GM21619 (cell line): ENCODE measurements at regions not wholly inside any gene's neighbourhood (a gene's known extent, or its start where the extent isn't known, plus 50 kb on each side); places are given as distances from the start of the nearest gene placed in this dataset.
"Not testable (repeated sequence)": the region's sequence is repeated elsewhere in the genome, so short reads cannot be mapped to it uniquely, and the experiment has no call there.

Source experiments
- ATAC-seq: cut with Tn5 transposase; IDR thresholded peaks from one replicate; pipeline ENCODE4 v1.9.1; 2021; ENCODE audit not compliant: unreplicated experiment

DNA sequence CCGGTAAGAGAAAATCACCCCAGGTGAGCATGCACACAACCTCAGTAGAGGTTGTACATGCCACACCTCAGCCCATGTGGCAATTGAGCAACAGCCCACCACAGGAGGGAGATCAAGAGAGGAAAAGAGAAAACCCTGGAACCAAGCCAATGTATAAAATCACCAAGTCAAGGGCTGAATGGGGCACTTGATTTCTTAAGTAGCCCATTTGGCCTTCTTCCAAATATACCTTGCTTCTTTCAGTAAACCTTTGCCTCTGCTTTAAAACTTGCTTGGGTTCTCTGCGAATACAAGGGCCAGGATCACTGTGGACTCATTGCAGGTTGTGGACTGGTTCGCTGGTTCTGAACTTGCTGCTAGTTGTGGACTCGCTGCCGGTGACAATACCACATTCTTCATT lies 1814.0 kb downstream of the PLA2G4A start:
- no peak for ATAC-seq

DNA sequence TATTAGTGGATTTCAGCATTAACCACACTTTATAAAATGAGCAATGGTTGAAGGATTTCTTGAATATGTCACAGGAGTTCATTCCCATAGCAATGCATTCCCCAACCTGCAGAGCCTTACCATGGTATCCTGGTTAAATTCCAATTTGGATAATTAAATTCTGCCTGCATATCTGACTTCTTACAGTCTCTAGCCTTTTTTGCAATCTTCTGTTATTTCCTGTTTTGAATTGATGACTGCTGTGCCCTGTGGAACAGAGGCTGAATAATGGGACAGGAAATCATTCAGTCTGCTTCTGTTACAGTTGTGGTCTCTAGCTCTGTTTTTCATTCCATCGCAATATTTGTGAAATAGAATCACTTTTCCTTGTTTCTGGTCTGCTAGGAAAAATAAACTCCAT lies 1823.9 kb downstream of the PLA2G4A start:
- no peak for ATAC-seq

DNA sequence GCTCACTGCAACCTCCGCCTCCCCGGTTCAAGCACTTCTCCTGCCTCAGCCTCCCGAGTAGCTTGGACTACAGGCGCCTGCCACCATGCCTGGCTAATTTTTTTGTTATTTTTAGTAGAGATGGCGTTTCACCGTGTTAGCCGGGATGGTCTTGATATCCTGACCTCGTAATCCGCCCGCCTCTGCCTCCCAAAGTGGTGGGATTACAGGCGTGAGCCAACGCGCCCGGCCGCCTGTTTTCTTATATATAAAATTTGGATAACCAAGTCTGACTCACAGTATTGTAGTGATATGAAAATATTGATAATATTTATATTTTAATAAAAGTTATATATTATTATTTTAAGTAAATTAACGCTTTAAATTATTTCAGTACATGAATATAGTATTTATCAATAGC lies 1821.7 kb downstream of the BRINP3 start:
- ATAC-seq, result not testable (repeated sequence)

DNA sequence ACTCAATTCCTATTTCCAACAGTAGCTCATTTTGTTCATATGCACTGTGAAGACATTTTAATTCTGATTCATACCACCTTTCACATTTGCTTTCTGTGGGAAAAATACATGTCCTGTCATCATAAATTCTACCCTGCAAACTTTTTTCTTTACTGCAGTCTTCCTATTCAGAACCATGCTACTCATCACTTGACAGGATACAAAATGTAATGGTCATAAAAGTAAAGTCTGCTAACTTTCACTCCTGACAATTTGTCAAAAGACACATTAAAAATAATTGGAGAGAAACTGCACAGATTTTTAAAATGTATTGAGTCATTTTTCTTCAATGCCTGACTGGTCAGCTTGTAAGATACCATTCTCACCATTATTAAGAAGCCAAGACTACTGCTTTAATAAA lies 1817.1 kb downstream of the BRINP3 start:
- no peak for ATAC-seq

DNA sequence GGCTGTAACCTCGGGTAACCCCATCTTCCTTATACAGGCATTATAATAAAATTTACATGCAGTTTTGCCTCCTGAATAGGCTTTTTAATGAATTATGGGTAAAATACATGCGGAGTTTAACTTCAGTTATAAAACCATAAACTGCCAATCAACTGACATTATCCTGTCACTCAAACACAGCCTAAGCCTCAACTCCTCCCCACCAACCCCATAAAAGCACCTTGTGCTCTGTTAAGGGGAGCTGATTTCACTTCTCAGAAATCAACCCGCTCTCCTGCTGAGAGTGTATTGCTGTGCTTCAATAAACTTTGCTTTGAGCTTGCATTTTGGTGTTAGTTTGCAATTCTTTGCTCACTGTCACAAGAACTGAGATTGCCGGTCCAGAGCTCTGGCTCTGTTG lies 1812.2 kb downstream of the BRINP3 start:
- ATAC-seq, result no peak

DNA sequence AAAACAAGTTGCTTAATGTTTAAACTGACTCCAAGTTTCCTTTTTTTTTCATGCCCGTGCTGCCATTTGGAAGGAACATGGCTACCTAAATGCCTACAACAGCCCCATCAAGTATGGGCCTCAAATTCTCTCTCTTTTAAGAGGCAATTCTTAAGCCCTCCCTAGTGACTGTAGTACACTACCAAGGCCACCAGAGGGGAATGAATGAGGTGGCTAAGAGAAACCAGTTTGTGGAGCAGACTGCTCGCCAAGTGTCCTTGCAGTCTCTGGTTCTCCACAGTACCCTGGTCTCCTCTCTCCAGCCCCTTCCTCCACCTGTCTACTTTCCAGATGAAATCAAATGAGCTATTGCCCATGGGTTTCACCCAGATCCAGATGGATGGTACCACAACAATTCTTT lies 1809.6 kb downstream of the BRINP3 start:
- ATAC-seq, result no peak

DNA sequence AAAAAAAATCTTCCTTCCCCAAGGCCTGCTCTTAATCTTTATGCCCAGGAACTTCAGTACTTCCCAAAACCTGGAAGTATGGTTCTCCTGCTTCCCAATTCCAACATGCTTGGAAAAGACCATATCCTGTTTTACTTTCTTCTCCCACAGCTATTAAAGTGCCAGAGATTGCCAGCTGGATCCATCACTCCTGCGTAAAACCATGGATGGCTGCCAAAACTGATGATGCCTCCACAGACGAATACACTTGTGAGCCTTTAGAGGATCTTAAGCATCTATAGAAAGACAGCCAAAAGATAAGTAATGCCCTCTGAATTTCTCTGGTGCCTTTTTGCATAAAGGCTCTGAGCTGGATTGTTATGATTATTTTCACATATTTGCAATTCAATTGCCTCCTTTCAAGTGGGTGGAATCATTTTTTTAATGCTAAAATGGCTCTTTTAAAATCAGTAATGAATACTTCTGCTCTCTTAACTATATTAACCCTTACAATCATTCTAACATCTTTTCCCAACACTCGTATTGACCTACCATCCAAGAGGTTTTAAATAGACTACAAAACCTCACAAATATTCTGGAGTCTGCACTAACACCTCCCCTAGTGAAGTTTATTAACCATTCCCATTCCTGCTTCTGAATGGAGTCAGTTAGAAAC lies 1807.8 kb downstream of the BRINP3 start:
- no peak for ATAC-seq

DNA sequence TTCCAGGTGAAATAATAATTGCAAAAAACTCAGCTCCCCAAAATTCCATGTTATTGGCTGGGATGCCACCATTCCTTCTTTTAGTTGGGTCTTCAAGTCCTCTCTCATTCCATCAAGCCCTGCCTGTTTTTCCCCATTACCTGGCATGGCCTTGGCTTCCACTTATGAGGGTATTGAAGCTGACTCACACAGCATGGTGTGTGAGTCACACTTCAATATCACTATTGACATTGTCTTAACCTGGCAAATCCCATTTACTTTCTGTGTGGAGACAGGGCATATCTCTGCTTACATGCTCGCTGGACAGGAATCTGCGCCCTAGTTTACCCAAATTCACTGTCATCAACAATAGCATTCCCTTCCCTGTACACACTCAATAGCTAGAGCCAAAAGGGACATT lies 1806.8 kb downstream of the BRINP3 start:
- no peak for ATAC-seq

DNA sequence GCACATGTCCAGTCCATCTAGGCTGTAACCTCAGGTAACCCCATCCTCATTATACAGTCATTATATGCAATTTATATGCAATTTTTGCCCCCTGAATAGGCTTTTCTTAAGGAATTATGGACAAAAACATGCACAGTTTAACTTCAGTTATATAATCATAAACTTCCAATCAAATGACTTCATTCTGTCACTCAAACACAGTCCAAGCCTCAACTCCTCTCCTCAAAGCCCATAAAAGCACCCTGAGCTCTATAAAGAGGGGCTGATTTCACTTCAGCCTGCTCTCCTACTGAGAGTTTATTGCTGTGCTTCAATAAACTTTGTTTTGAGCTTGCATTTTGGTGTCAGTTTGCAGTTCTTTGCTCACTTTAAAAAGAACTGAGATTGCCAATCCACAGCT lies 1805.5 kb downstream of the BRINP3 start:
- ATAC-seq, result no peak

DNA sequence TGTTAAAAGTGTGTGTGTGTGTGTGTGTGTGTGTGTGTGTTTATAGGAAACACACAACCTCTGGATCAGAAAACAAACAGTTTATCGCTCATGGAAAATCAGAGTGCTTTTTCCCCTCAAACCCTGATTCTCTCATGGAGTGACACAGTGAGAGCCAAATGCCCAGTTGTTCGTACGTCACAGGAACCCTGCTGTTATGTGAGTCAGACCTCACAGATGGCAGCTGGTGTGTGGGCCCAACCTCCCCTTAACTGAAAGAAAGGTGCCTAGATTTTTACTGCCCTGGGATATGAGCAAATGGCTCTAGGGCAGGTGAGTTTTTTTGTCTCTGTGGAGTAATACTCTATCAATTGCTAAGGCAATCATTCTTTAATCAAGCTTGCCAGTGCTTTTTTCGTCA lies 1788.1 kb downstream of the BRINP3 start:
- ATAC-seq, result no peak

DNA sequence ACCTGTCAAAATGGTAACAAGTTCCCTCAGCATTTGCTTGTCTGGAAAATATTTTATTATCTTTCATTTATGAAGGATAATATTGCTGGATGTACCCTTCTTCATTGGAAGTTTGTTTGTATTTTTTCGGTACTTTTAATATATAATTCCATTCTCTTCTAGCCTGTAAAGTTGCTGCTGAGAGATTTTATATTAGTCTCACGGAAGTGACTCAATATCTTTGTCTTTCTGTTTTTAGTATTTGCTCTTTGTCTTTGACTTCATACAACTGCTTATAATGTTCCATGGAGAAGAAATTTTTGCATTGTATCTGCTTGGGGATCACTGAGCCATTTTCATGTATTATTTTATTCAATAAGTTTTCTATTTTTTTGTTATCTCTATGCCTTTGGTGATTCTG lies 1777.5 kb downstream of the BRINP3 start:
- no peak for ATAC-seq

DNA sequence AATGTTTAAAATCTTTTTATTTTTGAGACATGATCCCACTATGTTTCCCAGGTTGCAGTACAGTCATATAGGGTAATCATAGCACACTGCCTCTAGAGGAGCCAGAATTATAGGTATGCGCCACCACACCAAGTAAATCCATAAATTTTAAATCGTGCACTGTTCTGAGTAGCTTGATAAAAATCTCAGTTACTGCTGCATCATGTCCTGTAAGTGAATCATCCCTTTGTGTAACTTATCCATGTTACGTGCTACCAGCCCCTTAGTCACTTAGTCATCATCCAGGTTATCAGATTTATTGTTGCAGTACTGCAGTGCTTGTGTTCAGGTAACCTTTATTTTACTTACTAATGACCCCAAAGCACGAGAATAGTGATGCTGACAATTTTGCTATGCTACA lies 1770.9 kb downstream of the BRINP3 start:
- no peak for ATAC-seq

DNA sequence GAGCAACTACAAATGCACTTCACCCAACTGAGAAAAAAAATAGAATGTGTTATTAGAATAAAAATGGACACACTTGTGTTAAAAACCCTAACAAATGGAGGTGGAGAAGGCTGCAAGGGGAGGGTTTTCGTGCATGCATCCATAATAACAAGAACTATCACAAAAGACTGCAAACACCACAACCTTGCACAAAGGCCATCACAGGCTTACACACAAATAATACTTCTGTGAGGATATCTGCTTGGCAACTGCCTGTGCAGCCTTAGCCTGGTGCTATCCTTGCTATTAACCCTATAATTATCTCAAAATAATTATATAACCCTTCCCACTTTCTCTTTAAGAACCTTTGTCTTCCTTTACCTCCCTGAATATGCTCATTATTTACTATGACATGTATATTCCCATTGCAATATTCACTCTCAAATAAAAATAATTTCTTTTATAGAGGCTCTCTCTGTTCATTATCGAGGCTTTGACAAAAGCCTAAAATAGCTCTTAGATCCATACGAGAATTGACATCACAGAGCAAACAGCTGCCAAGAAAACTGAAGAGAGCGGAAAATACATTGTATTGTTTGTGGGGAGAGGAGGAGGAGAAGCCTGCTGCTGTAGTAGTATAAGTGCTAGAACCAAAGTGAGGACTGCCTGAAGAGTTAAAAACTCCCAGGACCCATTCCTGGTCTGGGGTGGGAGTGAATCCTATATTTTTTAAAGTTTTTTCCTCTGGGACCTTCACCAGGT lies 1768.7 kb downstream of the BRINP3 start:
- no peak for ATAC-seq

DNA sequence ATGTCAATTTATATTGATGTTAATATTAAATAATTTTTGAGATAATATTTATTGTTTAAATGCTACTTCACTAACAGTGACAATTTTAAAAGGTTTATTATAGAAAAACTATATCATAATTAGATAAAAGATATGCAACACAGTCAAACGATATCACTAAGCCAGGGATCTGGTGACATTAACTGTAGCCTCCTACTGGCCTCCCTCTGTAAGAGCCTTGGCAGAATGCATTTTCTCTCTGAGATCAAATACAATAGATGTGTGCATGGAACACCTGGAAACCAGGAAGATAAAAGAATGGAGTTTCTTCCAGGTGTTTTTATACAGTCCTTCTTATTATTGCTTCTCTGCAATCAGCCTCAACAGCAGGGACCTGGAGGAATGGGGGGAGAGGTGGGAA lies 1762.1 kb downstream of the BRINP3 start:
- ATAC-seq, result no peak

DNA sequence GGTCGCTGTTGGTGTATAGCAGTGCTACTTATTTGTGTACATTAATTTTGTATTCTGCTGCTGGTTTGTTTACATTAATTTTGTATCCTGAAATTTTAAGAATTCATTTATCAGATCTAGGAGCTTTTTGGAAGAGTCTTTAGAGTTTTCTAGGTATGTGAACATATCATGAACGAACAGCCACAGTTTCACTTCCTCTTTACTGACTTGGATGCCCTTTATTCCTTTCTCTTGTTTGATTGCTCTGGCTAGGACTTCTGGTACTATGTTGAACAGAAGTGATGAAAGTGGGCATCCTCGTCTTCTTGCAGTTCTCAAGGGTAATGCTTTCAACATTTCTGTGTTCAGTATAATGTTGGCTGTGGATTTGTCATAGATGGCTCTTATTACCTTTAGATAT lies 1757.9 kb downstream of the BRINP3 start:
- no peak for ATAC-seq

DNA sequence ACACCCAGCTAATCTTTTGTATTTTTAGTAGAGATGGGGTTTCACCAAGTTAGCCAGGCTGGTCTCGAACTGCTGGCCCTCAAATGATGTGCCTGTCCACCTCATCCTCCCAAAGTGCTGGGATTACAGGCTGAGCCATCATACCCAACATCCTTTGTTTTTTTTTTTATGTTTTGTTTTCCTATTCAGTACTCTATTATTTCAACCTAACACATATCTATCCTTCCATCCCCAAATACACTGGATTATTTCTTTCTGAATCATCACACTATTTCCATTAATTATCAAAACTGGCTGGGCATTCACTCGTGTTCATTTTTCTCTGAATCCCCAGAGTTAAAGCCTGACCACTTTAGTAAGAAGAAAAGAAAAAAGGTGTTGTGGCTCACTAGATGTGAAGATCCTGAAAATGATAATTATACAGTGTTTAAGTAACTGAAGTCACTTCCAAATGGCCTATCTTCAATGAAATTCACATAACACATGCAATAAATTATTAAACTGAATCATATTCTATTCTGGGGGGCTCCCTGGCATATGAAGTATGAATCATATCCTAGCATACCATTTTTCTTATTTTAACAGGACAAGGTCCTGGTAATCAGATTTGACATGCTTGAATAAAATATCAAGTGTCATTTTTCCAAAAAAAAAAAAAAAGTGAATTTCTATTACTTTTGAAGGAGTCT lies 1754.2 kb downstream of the BRINP3 start:
- ATAC-seq, result no peak

DNA sequence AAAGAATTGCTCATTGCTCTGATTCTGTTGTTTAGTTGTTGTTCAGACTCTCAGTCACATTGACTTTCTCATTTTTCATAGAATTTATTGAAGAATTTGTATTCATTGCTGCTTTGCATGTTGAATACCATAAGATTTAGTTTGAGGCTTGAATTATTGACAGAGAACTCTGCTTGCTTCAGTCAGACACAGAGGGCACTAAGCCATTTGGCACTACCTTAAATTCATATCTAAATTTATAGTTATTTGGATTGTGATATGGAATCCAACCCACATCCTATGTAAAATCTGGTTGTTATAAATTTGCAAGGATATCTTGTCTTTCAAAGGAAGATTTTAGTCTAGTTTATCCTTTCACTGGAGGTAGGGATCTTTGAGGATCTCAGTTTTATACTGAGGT lies 1748.6 kb downstream of the BRINP3 start:
- no peak for ATAC-seq

DNA sequence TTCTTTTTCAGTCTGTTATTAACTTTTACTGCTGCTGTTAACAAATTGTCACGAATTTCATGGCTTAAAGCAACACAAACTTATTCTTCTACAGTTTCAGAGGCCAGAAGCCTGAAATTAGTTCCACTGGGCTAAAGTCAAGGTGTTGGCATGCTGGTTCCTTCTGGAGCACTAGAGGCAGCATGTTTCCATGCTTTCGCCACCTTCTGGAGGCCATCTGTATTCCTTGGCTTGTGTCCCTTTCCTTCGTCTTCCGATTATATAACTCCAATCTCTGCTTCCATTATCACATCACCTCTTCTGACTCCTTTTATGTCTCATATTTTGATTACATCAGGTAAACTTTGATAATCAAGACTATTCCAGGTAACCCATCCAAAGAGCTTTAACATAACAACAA lies 1742.1 kb downstream of the BRINP3 start:
- no peak for ATAC-seq

DNA sequence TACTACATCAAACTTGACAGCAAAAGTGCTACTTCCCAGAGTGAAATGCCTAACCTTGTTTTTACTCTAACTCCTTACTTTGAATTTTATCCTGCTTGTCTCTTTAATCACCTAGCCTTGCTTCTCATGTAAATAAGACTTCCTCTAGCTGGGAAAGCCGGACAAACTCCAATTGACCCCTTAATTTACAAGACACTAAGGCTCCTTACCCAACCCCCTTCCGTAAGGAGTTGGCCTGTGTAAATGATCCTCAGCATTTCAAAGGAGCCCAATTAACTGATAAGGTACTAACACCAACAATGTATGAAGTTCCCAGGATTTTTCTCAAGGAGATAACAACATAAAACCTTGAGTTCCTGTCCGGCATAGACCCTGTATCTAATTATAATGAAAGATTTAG lies 1728.4 kb downstream of the BRINP3 start:
- not testable (repeated sequence) for ATAC-seq

DNA sequence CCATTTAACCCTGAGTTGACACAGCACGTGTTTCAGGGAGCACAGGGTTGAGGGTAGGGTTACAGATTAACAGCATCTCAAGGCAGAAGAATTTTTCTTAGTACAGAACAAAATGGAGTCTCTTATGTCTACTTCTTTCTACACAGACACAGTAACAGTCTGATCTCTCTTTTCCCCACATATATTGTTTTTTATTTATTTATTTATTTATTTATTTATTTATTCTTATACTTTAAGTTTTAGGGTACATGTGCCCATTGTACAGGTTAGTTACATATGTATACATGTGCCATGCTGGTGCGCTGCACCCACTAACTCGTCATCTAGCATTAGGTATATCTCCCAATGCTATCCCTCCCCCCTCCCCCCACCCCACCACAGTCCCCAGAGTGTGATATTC lies 1725.6 kb downstream of the BRINP3 start:
- ATAC-seq, result not testable (repeated sequence)

DNA sequence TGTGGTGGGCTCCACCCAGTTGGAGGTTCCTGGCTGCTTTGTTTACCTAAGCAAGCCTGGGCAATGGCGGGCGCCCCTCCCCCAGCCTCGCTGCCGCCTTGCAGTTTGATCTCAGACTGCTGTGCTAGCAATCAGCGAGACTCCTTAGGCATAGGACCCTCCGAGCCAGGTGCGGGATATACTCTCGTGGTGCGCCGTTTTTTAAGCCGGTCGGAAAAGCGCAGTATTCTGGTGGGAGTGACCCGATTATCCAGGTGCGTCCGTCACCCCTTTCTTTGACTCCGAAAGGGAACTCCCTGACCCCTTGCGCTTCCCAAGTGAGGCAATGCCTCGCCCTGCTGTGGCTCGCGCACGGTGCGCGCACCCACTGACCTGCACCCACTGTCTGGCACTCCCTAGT lies 1719.9 kb downstream of the BRINP3 start:
- not testable (repeated sequence) for ATAC-seq

DNA sequence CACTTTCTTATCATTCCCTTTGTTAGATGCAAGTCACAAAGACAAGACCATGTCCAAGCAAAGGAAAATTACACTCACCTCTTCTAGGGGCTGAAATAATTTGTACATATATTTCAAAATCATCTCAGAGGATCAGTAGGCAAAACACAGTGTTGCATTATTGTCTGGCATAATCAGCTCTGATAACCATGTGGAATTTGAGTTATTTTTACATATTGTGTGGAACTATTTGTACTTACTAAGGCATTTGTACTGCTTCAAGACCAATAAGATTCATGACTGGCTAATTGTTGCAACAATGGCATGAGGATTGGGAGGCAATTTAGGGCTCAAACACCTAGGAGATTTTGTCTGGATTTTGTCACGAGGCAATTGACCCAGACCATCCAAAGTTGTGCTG lies 1716.4 kb downstream of the BRINP3 start:
- ATAC-seq, result no peak
